ENCODE measurements at regions not wholly inside any gene's neighbourhood (a gene's known extent, or its start where the extent isn't known, plus 50 kb on each side); places are given as distances from the start of the nearest gene placed in this dataset.
"Not testable (repeated sequence)": the region's sequence is repeated elsewhere in the genome, so short reads cannot be mapped to it uniquely, and the experiment has no call there.

GRCh38 chr7:153407291-153408046 lies 644.7 kb upstream of the DPP6 start:
- CTCF ChIA-PET: no interaction called here
- H3K9me3 Mint-ChIP-seq (ENCODE audit: unreplicated experiment): peaks cover 30% of the 10 kb centered on the region
- POLR2A ChIA-PET: interaction anchor here (0.7 kb wide), 1 partner anchor 1006 kb away, joined by 3 read pairs; no protein-coding TSS in a partner anchor
- BruUV-seq (replicated peaks): no TSS peak
- intact Hi-C loops (cut with micrococcal nuclease): no loop called here
- H3K27ac Mint-ChIP-seq (ENCODE audit: low read depth, unreplicated experiment): no peak overlapping the region
- H3K4me3 Mint-ChIP-seq (ENCODE audit: unreplicated experiment): no peak overlapping the region
- no peaks in the 10 kb centered on the region for H3K27me3 Mint-ChIP-seq (ENCODE audit: insufficient read depth, unreplicated experiment)
- no peak for DNase-seq (ENCODE audit: unreplicated experiment)
- H3K36me3 Mint-ChIP-seq (ENCODE audit: insufficient read depth, unreplicated experiment): peaks cover 11% of the 10 kb centered on the region
- peaks cover 4% of the 10 kb centered on the region for H3K4me1 Mint-ChIP-seq (ENCODE audit: insufficient read depth, unreplicated experiment)
- no peak for TF ChIP-seq CTCF (IDR thresholded peaks at IDR 0.05; ENCODE audit: unreplicated experiment)

- no peaks in the 10 kb centered on the region for H3K4me1 Mint-ChIP-seq (ENCODE audit: insufficient read depth, unreplicated experiment)
- CTCF ChIA-PET: interaction anchor here (0.6 kb wide), 1 partner anchor 834 kb away, joined by 3 read pairs; no protein-coding TSS in a partner anchor
- no TSS peak for BruUV-seq (replicated peaks)
These were observed 643.5 kb upstream of the DPP6 start for GRCh38 chr7:153408360-153409335.

GRCh38 chr7:153409567-153410342 lies 642.4 kb upstream of the DPP6 start:
- intact Hi-C loops (cut with micrococcal nuclease); H3K4me1 Mint-ChIP-seq (ENCODE audit: insufficient read depth, unreplicated experiment); BruUV-seq (replicated peaks); POLR2A ChIA-PET; H3K36me3 Mint-ChIP-seq (ENCODE audit: insufficient read depth, unreplicated experiment); H3K27me3 Mint-ChIP-seq (ENCODE audit: insufficient read depth, unreplicated experiment); DNase-seq (ENCODE audit: unreplicated experiment); H3K4me3 Mint-ChIP-seq (ENCODE audit: unreplicated experiment); H3K27ac Mint-ChIP-seq (ENCODE audit: low read depth, unreplicated experiment): not testable (repeated sequence)
- CTCF ChIA-PET: interaction anchor here (0.6 kb wide), 1 partner anchor 835 kb away, joined by 3 read pairs; no protein-coding TSS in a partner anchor
- H3K9me3 Mint-ChIP-seq (ENCODE audit: unreplicated experiment): peaks cover 33% of the 10 kb centered on the region

More at GRCh38 chr7:153408360-153409335, 643.5 kb upstream of the DPP6 start:
- intact Hi-C loops (cut with micrococcal nuclease): no loop called here
- POLR2A ChIA-PET: interaction anchor here (0.7 kb wide), 1 partner anchor 1004 kb away, joined by 3 read pairs; no protein-coding TSS in a partner anchor
- TF ChIP-seq CTCF (IDR thresholded peaks at IDR 0.05; ENCODE audit: unreplicated experiment): no peak
- Mint-ChIP-seq H3K9me3 (ENCODE audit: unreplicated experiment) (peaks cover 33% of the 10 kb centered on the region), H3K4me3 (ENCODE audit: unreplicated experiment) (no peak overlapping the region), H3K27ac (ENCODE audit: low read depth, unreplicated experiment) (no peak overlapping the region), H3K36me3 (ENCODE audit: insufficient read depth, unreplicated experiment) (peaks cover 6% of the 10 kb centered on the region), H3K27me3 (ENCODE audit: insufficient read depth, unreplicated experiment) (no peaks in the 10 kb centered on the region)
- no peak for DNase-seq (ENCODE audit: unreplicated experiment)

GRCh38 chr7:153410997-153411642 lies 641.1 kb upstream of the DPP6 start:
- POLR2A ChIA-PET; DNase-seq (ENCODE audit: unreplicated experiment); BruUV-seq (replicated peaks); H3K27ac Mint-ChIP-seq (ENCODE audit: low read depth, unreplicated experiment); H3K36me3 Mint-ChIP-seq (ENCODE audit: insufficient read depth, unreplicated experiment); H3K4me3 Mint-ChIP-seq (ENCODE audit: unreplicated experiment); H3K27me3 Mint-ChIP-seq (ENCODE audit: insufficient read depth, unreplicated experiment); H3K4me1 Mint-ChIP-seq (ENCODE audit: insufficient read depth, unreplicated experiment); intact Hi-C loops (cut with micrococcal nuclease); CTCF ChIA-PET: not testable (repeated sequence)
- peaks cover 33% of the 10 kb centered on the region for H3K9me3 Mint-ChIP-seq (ENCODE audit: unreplicated experiment)

- H3K27me3 Mint-ChIP-seq (ENCODE audit: insufficient read depth, unreplicated experiment); CTCF ChIA-PET; H3K27ac Mint-ChIP-seq (ENCODE audit: low read depth, unreplicated experiment); H3K4me1 Mint-ChIP-seq (ENCODE audit: insufficient read depth, unreplicated experiment); BruUV-seq (replicated peaks); DNase-seq (ENCODE audit: unreplicated experiment); intact Hi-C loops (cut with micrococcal nuclease); POLR2A ChIA-PET; H3K4me3 Mint-ChIP-seq (ENCODE audit: unreplicated experiment); H3K36me3 Mint-ChIP-seq (ENCODE audit: insufficient read depth, unreplicated experiment): not testable (repeated sequence)
- peaks cover 33% of the 10 kb centered on the region for H3K9me3 Mint-ChIP-seq (ENCODE audit: unreplicated experiment)
These were observed 639.9 kb upstream of the DPP6 start for GRCh38 chr7:153412114-153412823.

- CTCF ChIA-PET; intact Hi-C loops (cut with micrococcal nuclease); H3K4me1 Mint-ChIP-seq (ENCODE audit: insufficient read depth, unreplicated experiment); BruUV-seq (replicated peaks); H3K27ac Mint-ChIP-seq (ENCODE audit: low read depth, unreplicated experiment); H3K36me3 Mint-ChIP-seq (ENCODE audit: insufficient read depth, unreplicated experiment); POLR2A ChIA-PET; H3K27me3 Mint-ChIP-seq (ENCODE audit: insufficient read depth, unreplicated experiment); DNase-seq (ENCODE audit: unreplicated experiment); H3K4me3 Mint-ChIP-seq (ENCODE audit: unreplicated experiment): not testable (repeated sequence)
- peaks cover 29% of the 10 kb centered on the region for H3K9me3 Mint-ChIP-seq (ENCODE audit: unreplicated experiment)
These were observed 639.4 kb upstream of the DPP6 start for GRCh38 chr7:153412824-153413198.
